Upper lobe of left lung (tissue), 4 donors: ENCODE measurements at regions not wholly inside any gene's neighbourhood (a gene's known extent, or its start where the extent isn't known, plus 50 kb on each side); places are given as distances from the start of the nearest gene placed in this dataset.

Experiments used
- EP300 ChIP-seq, 4 donors: sonication (generic); formaldehyde crosslinking; IDR thresholded peaks; one replicate each; pipeline ENCODE4 v1.5.1; 2017; ENCODE audit warnings: antibody characterized with exemption in 4 of 4, control low read depth in 2 of 4
- POLR2AphosphoS5 ChIP-seq, 2 donors: sonication (generic); formaldehyde crosslinking; IDR thresholded peaks; one replicate each; pipeline ENCODE4 v1.5.1; 2017; ENCODE audit warnings: antibody characterized with exemption in 2 of 2
- TF ChIP-seq, protein P1 (sequence below), 6 experiments: fragments of 450-650 bp in 4 of 6; fragments of 200-600 bp in 2 of 6; sonication (generic) in 2 of 6; IDR thresholded peaks; one replicate each; pipeline ENCODE4 v1.5.1; 2016 to 2019; ENCODE audit warnings: antibody characterized with exemption in 6 of 6

DNA sequence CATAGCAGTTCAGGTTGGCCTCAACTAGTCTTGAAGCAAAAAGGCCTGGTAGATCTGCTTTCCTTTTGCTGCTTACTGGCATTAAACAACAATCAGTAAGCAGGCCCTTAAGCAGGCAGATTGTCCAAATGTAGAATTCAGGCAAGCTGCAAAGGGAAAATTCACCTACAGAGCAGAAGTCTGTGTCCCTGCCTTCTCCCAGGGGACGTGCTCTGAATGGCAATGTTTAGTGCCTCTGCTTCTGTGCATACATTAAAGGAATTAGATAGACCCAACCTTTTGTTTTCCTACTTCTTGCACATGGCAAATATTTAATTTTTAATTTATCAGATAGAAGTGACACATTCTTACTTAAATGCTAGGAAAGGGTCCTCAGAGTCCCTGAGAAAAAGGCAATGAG lies 328.8 kb upstream of the PIK3R1 start:
- TF ChIP-seq, protein P1, sequence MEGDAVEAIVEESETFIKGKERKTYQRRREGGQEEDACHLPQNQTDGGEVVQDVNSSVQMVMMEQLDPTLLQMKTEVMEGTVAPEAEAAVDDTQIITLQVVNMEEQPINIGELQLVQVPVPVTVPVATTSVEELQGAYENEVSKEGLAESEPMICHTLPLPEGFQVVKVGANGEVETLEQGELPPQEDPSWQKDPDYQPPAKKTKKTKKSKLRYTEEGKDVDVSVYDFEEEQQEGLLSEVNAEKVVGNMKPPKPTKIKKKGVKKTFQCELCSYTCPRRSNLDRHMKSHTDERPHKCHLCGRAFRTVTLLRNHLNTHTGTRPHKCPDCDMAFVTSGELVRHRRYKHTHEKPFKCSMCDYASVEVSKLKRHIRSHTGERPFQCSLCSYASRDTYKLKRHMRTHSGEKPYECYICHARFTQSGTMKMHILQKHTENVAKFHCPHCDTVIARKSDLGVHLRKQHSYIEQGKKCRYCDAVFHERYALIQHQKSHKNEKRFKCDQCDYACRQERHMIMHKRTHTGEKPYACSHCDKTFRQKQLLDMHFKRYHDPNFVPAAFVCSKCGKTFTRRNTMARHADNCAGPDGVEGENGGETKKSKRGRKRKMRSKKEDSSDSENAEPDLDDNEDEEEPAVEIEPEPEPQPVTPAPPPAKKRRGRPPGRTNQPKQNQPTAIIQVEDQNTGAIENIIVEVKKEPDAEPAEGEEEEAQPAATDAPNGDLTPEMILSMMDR (IDR thresholded peaks at IDR 0.05) = no peak
- TF ChIP-seq EP300 (IDR thresholded peaks at IDR 0.05) = no peak
- TF ChIP-seq POLR2AphosphoS5 (IDR thresholded peaks at IDR 0.05) = no peak
